ENCODE measurements at regions not wholly inside any gene's neighbourhood (a gene's known extent, or its start where the extent isn't known, plus 50 kb on each side); places are given as distances from the start of the nearest gene placed in this dataset.

DNA sequence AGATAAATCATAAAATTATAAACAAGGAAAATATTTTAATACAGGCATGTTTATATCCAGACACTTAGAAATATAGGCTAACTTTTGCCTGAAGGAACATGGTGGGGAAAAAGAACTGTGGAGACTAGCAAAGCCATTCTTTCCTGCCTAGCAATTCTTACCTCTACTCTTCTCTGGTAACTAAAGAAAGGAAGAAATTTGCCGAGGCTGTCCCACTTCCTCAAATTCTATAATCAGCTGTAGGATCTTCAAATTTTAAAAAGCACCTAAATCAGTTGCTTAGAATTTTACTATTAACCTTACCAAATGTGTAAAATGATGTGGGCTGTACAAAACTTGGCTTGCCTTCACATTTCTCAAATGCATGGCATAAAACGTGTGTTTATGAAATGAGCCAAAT, 249.1 kb upstream of the SMARCA2 start:
- TF ChIP-seq TCF12 (IDR thresholded peaks at IDR 0.05; ENCODE audit: low read depth) (no peak), FOXM1 (IDR thresholded peaks at IDR 0.05; ENCODE audit: borderline replicate concordance, low read depth) (no peak), TAF1 (IDR thresholded peaks at IDR 0.05; ENCODE audit: low read depth) (no peak), ZBTB7A (IDR thresholded peaks at IDR 0.05; ENCODE audit: low read depth) (no peak), RAD21 (IDR thresholded peaks at IDR 0.05; ENCODE audit: low read depth) (no peak), TEAD4 (IDR thresholded peaks at IDR 0.05) (no peak), EP300 (IDR thresholded peaks at IDR 0.05; ENCODE audit: borderline replicate concordance) (no peak), EGR1 (IDR thresholded peaks at IDR 0.05) (no peak)
- TF ChIP-seq, protein P1, sequence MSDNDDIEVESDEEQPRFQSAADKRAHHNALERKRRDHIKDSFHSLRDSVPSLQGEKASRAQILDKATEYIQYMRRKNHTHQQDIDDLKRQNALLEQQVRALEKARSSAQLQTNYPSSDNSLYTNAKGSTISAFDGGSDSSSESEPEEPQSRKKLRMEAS (IDR thresholded peaks at IDR 0.05): no peak
- TF ChIP-seq, protein P2, sequence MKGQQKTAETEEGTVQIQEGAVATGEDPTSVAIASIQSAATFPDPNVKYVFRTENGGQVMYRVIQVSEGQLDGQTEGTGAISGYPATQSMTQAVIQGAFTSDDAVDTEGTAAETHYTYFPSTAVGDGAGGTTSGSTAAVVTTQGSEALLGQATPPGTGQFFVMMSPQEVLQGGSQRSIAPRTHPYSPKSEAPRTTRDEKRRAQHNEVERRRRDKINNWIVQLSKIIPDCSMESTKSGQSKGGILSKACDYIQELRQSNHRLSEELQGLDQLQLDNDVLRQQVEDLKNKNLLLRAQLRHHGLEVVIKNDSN (IDR thresholded peaks at IDR 0.05): no peak
- TF ChIP-seq, protein P3, sequence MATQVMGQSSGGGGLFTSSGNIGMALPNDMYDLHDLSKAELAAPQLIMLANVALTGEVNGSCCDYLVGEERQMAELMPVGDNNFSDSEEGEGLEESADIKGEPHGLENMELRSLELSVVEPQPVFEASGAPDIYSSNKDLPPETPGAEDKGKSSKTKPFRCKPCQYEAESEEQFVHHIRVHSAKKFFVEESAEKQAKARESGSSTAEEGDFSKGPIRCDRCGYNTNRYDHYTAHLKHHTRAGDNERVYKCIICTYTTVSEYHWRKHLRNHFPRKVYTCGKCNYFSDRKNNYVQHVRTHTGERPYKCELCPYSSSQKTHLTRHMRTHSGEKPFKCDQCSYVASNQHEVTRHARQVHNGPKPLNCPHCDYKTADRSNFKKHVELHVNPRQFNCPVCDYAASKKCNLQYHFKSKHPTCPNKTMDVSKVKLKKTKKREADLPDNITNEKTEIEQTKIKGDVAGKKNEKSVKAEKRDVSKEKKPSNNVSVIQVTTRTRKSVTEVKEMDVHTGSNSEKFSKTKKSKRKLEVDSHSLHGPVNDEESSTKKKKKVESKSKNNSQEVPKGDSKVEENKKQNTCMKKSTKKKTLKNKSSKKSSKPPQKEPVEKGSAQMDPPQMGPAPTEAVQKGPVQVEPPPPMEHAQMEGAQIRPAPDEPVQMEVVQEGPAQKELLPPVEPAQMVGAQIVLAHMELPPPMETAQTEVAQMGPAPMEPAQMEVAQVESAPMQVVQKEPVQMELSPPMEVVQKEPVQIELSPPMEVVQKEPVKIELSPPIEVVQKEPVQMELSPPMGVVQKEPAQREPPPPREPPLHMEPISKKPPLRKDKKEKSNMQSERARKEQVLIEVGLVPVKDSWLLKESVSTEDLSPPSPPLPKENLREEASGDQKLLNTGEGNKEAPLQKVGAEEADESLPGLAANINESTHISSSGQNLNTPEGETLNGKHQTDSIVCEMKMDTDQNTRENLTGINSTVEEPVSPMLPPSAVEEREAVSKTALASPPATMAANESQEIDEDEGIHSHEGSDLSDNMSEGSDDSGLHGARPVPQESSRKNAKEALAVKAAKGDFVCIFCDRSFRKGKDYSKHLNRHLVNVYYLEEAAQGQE (IDR thresholded peaks at IDR 0.05; ENCODE audit: low read depth): no peak
